GM19395 (cell line): ENCODE measurements at regions not wholly inside any gene's neighbourhood (a gene's known extent, or its start where the extent isn't known, plus 50 kb on each side); places are given as distances from the start of the nearest gene placed in this dataset.
A peak's percentile ranks its signal among the peaks of the same experiment; 100 is the strongest.
"Not testable (repeated sequence)": the region's sequence is repeated elsewhere in the genome, so short reads cannot be mapped to it uniquely, and the experiment has no call there.

Source experiments
- ATAC-seq: cut with Tn5 transposase; IDR thresholded peaks from one replicate; pipeline ENCODE4 v1.9.1; 2021; ENCODE audit warnings: mild to moderate bottlenecking, moderate library complexity; ENCODE audit not compliant: unreplicated experiment

- no peak for ATAC-seq
Observed at GRCh38 chrX:39487166-39487968, 610.4 kb downstream of the BCOR start.

DNA sequence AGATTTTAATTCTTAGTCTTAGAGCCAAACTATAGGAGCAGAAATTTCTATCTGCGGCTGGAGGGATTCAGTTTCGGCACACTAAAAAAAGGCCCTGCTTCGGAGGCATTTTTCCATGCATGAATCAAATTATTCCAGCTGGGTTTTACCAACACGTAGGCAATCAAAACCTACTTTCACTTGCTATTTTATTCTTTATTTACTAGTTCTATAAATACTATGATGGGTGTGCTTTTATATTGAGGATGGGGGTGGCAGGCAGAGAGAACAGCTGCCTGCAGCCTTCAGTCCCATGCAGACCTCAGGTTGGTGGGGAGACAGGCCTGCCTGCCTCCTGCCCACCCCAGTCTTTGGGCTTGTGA lies 609.8 kb downstream of the BCOR start:
- ATAC-seq: no peak

DNA sequence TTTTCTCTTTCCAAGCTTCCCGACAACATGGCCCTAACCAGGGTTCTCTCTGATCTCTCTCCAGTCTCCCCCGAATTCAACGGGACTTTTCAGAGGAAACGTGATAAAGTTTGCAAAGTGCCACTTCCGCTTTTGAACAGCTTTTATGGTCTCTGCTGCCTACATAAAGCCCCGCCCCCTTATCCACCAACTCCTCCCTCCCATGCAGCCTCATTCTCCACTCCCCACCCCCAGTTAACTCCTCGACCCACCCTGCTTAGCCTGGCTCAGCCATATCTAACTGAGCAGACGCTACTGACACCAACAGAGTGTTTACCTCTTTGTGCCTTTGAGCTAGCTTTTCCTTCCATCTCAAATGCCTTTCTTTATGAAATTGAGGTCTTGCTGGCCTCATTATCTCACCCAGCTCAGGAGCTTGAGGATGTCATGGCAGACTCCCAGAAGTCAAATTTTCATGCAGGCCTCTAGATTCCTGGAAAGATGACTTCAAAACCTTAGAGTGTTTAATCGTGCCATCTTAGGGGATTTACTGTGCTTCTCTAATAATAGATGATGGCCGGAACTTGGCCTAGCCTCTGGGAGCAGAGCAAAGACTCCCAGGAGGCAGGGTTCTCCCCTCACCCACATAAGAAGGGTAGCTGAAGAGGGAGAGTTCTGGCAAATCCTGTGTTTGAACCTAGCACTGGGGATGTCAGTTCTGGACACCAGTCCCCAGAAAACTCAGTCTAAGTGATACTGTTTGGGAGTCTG lies 606.0 kb downstream of the BCOR start:
- ATAC-seq: peak; percentile 65

DNA sequence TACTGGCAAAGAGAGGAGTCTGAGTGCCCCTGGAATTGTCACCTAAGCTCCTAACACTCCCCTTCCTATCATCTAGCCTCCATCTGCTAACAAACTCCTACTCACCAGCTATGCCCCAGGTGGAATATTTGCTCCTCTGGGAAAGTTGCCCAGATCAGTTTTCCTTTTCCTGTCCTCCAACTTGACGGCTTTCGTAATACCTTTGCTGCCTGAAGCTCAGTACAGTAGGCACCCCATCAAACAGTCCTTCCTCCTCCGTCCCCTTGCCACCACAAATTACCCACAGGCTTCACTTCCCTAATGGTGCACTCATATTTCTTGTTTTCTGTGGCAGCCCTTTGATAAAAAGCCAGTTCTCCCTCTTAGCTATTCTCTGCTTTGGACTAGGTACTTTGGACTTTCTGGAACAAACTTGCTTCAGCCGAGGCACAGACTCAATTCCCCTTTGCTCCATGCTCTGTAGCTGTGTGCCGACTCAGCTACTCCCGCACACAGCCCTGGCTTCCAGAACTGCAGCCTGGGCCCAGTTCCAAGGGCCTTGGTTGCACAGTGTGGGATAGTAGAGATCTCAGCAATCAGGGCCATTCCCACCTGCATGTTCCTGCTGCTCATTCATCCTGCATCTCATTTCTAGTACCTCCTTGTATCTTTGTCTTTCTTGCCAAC lies 605.1 kb downstream of the BCOR start:
- peak; percentile 39 for ATAC-seq

- peak; percentile 9 for ATAC-seq
Observed at GRCh38 chrX:39493168-39493567, 604.6 kb downstream of the BCOR start.

DNA sequence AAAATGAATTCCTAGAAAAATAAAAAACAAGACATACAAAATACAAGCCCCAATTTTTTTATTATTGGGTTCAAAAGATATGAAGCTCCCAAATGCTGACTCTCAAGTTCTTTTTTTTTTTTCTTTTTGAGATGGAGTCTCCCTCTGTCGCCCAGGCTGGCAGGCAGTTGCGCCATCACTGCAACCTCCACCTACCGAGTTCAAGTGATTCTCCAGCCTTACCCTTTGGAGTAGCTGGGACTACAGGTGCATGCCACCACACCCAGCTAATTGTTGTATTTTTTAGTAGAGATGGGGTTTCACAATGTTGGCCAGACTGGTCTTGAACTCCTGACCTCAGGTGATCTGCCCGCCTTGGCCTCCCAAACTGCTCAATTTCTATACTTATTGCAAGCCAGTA lies 600.6 kb downstream of the BCOR start:
- not testable (repeated sequence) for ATAC-seq

DNA sequence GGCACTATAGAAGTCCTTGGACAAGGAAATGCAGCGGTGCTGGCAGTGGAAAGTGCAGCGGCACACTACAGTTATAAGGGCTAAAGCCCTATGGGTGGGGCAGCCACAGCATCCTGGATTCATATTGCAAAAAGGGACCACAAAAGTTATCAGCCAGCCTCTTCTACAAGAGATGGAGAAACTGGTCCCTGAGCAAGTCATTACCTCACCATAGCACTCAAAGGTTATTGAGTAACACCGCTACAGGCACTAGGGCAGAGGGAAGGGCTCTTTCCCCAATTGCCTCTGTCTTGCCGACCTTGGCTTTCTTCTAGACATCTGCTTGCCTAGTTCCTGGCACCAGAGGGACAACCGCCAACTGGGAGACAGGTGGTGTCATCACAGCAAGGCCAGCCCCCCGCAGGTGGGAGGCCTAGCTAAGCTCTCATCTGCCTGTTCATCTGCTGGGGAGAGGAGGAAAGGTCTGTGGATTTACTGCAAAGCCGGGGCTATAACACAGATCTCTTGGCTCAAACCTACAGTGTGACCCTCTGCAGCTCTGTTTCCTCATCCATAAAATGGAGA lies 600.0 kb downstream of the BCOR start:
- ATAC-seq: no peak

- ATAC-seq: no peak
Observed at GRCh38 chrX:39499996-39500395, 597.8 kb downstream of the BCOR start.

DNA sequence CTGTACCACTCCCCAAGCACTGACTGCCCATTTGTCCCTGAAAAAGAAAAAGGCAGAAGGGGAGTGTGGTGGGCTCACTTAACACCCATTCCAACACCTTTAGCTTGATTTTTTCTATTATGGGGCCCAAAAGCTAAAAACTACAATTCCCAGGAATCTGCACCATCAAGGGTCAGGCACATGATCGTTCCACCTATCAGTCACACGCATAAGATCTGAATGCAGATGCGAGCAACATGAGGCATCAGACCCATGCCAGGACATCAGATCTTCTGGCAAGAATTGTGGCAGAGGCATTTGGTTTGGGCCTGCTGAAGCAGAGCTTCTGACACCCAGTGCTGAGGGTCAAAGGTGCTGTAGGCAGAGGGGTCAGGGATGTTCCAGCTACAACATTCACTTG lies 595.9 kb downstream of the BCOR start:
- ATAC-seq: no peak

DNA sequence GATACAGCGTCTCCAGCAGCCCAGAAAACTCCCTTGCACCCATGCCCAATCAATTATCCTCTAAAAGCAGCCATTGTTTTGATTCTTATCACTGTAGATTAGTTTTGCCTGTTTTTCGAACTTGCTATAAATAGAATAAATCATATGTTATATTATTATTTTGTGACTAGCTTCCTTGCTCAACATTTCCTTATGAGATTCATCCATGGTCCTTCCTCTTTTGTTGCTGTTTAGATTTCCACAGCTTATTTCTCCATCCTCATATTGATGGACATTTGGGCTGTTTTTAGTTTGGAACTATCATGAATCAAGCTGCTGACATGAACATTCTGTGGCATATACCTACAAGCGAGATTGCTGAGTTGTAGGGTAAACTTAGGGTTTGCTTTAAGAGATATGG lies 595.3 kb downstream of the BCOR start:
- no peak for ATAC-seq

DNA sequence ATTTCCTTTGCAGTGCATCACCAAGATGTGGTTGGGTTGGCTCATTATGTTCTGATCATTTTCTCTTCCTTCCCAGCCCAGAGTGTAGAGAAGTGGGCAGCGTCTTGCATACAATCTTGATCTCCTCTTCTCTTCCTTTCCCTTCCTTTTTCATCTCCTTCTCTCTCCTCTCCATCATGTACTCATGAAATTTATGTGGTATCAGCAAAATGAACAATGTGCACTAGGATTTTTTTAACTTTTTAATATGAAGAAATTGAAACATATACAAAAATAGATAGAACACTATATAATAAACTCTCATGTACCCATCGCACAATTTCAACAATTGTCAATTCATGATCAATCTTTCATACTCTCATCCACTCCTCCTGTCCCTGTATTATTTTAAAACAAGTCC lies 593.5 kb downstream of the BCOR start:
- no peak for ATAC-seq

GRCh38 chrX:39504850-39505259 lies 592.9 kb downstream of the BCOR start:
- no peak for ATAC-seq

DNA sequence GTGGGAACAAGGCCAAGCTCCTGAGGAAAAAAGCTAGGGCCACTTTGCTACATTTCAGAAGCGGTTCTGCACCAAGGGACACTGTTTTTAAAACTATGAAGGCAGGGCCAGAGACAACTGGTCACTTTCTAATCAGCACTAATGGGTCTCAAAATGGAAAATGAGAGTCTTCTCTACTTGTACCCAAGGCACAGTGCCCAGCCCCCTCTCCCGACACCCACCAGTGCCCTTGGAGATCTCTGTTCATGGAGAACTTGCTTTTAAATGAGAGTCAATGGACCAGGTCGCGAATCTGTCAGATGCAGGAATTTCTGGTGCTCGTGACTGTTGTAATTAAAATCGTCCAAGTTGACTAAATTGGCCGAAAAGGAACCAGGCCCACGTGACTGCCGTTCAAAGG lies 591.6 kb downstream of the BCOR start:
- no peak for ATAC-seq

- no peak for ATAC-seq
Observed at GRCh38 chrX:39507034-39507433, 590.7 kb downstream of the BCOR start.

DNA sequence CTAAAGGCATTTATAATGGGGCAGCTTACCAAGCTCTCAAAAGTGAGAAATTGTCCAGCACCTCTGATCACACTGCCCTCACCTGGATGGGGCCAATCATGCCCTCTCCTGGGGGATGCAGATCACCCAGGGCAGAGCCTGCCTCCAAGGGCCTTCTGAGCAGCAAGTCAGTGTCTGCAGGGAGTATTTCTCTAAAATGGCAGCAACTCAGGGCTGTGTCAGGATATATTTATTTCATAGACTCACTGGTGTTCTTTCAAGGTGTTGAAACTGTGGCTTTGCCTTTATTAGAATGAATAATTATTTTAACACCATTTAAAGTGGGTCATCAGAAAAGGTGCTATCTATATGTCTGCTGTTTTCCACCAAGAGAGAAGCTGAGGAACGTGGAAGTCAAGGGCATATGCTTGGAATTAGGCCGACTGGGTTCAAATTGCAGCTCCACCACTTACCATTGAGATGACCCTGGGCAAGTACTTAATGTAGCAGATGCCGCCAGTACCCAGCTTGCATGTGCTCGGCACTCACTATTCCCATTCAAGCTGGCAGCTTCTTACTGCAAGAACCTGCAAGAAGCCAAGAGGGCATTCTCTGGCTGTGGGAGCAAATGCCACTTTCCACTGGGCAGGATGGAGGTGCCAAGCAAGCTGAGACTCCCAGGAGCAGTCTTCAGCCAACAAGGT lies 590.0 kb downstream of the BCOR start:
- no peak for ATAC-seq

- no peak for ATAC-seq
Observed at GRCh38 chrX:39508300-39508692, 589.5 kb downstream of the BCOR start.

- ATAC-seq: no peak
Observed at GRCh38 chrX:39509157-39509556, 588.6 kb downstream of the BCOR start.

DNA sequence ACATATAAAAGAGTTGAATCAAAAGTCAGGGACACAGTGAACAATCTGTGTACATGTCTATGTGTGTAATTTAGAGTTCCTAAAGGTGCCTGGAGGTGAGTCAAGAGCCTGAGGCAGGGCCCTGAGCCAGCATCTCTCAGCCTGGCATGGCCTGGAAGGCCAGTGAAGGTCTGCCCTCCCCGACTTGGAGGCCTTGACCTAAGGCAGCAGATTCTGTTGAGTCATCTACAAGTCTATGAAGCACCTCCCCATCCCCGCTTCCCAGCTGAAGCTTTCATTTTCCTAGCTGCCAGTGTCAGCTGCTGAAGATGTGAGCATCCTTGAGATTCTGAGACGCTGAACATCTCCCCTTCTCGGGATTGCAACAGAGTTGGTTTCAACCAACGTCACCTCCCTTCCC lies 583.9 kb downstream of the BCOR start:
- no peak for ATAC-seq

GRCh38 chrX:39514801-39515200 lies 583.0 kb downstream of the BCOR start:
- ATAC-seq: no peak

DNA sequence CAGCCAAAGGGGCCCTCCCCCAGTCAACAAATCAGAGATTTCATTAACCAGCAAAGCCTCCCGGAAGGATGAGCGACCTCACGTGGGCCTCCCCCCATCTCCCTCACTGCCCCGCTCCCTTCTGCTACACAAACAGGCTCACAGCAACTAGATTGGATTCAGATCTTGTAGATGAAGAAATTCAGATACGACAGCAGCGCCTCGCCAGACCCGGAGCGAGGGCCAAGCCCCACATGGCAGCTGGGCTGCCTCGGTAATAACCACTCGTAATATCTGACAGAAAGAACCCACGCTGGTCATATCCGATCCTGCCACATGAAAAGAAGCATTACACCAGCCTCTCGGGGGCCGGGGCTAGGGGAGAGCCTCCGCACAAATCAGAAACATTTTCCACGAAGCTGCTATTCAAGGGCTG lies 581.3 kb downstream of the BCOR start:
- ATAC-seq: no peak

DNA sequence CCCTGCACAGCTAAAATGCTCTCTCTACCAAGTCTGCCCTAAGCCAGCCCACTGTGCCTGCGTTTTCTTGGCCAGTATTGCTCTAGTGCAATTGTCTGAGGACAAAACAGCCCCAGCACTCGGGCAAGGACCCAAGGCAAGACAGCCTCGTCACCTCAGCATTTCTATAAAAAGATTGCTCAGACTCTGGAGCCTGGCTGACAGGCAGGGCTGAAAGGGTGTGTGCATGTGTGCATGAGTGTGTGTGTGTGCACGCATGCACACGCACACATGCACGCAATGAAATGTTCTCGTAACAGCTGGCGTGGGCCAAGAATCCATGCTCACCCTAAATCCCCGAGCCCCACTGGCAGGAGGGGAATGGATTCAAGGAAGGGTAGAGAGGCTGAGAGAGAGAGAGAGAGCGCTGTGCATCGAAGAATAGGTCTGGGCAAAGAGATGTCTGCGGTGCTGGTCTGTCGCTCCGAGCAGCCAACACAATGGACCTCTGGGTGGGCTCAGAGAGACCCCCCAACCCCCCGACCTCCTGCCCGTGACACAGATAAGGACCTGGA lies 579.2 kb downstream of the BCOR start:
- no peak for ATAC-seq
